Astrocyte of the spinal cord (primary cell): ENCODE measurements at regions not wholly inside any gene's neighbourhood (a gene's known extent, or its start where the extent isn't known, plus 50 kb on each side); places are given as distances from the start of the nearest gene placed in this dataset.

Experiments
- DNase-seq: peaks from one replicate; pipeline ENCODE4 v3.0.0; 2011; ENCODE audit warnings: low read depth, low spot score
- H3K4me3 ChIP-seq: 2 replicates; pipeline ENCODE4 v1.5.1; 2011; ENCODE audit warnings: low read depth, mild to moderate bottlenecking, low read length, moderate library complexity
- in situ Hi-C: cut with HindIII; loops from 2 replicates; pipeline ENCODE4 v1.10.0; 2017; ENCODE audit warnings: low sequenced_read_pairs
- TF ChIP-seq, protein P1 (sequence below): IDR thresholded peaks from 2 replicates; pipeline ENCODE4 v1.5.1; 2012; ENCODE audit warnings: low read depth, mild to moderate bottlenecking, low read length, inconsistent platforms

- H3K4me3 ChIP-seq: no peak overlapping the region
- in situ Hi-C loops: no loop called here
- no peak for DNase-seq
- TF ChIP-seq, protein P1, sequence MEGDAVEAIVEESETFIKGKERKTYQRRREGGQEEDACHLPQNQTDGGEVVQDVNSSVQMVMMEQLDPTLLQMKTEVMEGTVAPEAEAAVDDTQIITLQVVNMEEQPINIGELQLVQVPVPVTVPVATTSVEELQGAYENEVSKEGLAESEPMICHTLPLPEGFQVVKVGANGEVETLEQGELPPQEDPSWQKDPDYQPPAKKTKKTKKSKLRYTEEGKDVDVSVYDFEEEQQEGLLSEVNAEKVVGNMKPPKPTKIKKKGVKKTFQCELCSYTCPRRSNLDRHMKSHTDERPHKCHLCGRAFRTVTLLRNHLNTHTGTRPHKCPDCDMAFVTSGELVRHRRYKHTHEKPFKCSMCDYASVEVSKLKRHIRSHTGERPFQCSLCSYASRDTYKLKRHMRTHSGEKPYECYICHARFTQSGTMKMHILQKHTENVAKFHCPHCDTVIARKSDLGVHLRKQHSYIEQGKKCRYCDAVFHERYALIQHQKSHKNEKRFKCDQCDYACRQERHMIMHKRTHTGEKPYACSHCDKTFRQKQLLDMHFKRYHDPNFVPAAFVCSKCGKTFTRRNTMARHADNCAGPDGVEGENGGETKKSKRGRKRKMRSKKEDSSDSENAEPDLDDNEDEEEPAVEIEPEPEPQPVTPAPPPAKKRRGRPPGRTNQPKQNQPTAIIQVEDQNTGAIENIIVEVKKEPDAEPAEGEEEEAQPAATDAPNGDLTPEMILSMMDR: no peak
Measured at GRCh38 chr7:46288861-46289260, 367.8 kb upstream of the IGFBP3 start.

DNA sequence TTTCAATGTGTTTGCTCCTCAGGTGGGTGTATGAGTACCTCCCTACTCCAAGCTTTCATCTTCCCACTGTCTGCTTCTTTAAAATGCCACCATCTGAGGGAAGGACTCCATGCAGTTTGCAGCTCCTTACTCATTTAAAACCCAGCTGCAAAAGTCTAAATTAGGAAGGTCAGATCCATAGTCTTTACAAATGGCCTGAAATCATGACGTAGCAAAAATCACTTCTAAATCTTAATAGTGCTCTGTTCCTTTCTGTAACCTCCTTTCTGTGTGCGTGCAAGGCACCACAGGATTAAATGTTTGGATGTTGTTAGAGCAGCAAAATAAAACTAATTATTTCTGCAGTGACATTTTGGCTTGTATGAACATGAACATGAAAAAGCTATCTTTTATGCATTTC, 366.9 kb upstream of the IGFBP3 start:
- TF ChIP-seq, protein P1: no peak
- in situ Hi-C loops: no loop called here
- H3K4me3 ChIP-seq: no peak overlapping the region
- DNase-seq: no peak

GRCh38 chr7:46286957-46287356, 365.9 kb upstream of the IGFBP3 start:
- in situ Hi-C loops: no loop called here
- DNase-seq: no peak
- TF ChIP-seq, protein P1: no peak
- no peak overlapping the region for H3K4me3 ChIP-seq

DNA sequence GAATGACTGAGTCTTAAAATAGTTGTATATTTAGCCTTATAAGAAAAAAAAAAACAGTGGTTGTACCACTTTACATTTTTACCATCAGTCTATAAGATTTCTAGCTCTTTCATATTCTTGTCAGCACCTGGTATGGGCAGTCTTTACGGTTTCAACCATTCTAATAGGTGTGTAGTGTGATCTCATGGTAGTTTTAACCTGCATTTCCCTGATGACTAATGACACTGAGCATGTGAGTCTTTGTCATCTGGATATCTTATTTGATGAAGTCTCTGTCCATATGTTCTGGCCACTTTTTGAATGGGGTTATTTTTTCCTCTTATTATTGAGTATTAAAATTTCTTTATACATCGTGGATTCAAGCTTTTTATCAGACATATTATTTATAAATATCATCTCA, 365.3 kb upstream of the IGFBP3 start:
- no peak for DNase-seq
- H3K4me3 ChIP-seq: no peak overlapping the region
- TF ChIP-seq, protein P1: no peak
- in situ Hi-C loops: no loop called here

DNA sequence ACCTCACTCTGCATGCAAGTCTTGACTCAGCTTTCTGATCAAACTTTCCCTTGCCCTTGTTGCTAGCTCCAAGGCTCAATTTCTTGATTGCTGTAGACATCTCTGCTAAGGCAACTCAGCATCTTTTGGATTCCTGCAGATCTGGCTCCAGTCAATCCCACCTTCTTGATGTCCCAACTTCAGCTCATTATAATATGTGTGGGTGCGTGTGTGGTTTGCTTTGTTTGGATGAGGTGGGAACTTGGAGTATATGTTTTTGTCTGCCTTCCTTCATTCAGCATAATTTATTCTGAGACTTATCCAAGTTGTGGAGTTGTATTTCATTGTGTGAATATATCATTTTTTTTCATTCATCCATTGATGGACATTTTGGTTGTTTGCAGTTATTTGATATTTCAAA, 364.8 kb upstream of the IGFBP3 start:
- TF ChIP-seq, protein P1: no peak
- no peak for DNase-seq

DNA sequence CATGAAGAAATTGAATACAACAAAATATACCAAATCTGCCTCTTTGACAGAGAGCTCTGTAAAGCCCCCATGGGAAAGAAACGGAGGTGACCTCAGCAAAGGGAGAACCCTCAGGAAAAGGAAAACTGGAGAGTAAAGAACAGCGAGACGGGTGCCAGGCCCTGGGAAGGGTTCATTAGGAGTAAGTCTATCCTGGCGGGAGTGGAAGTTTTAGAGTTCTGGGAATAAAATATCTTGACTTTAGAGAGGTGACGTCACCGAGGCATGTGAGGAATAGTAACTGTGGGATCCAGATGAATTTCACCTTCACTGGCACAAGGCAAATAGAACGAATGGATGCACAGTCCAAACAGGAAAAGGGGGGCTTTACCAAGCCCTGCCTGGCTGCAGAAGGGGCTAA, 362.8 kb upstream of the IGFBP3 start:
- no peak for DNase-seq
- TF ChIP-seq, protein P1: no peak
- in situ Hi-C loops: no loop called here
- no peak overlapping the region for H3K4me3 ChIP-seq

More for the DNA sequence above, 364.8 kb upstream of the IGFBP3 start:
- H3K4me3 ChIP-seq: no peak overlapping the region
- in situ Hi-C loops: no loop called here

GRCh38 chr7:46282155-46282554, 361.1 kb upstream of the IGFBP3 start:
- in situ Hi-C loops: no loop called here
- H3K4me3 ChIP-seq: no peak overlapping the region
- DNase-seq: no peak
- TF ChIP-seq, protein P1: no peak
